ENCODE measurements at regions not wholly inside any gene's neighbourhood (a gene's known extent, or its start where the extent isn't known, plus 50 kb on each side); places are given as distances from the start of the nearest gene placed in this dataset.

- TF ChIP-seq POLR2A (IDR thresholded peaks at IDR 0.05) (no peak), CTCF (IDR thresholded peaks at IDR 0.05) (no peak), EP300 (IDR thresholded peaks at IDR 0.05) (no peak), POLR2AphosphoS5 (IDR thresholded peaks at IDR 0.05) (no peak)
- Histone ChIP-seq H3K27me3 (peaks cover 3 to 71% (median 50%) of the 10 kb centered on the region in 3 donors), H3K4me1 (no peaks in the 10 kb centered on the region), H3K4me3 (no peak overlapping the region), H3K36me3 (no peaks in the 10 kb centered on the region), H3K9me3 (no peaks in the 10 kb centered on the region), H3K27ac (no peak overlapping the region)
- intact Hi-C loops (cut with DNase I): no loop called here
- DNase-seq: no peak
- 60 to 75% methylated on average over 19 of the region's 19 CpGs for WGBS, 2 donors
Observed at GRCh38 chr4:1460967-1461868, 55.0 kb upstream of the NKX1-1 start.

DNA sequence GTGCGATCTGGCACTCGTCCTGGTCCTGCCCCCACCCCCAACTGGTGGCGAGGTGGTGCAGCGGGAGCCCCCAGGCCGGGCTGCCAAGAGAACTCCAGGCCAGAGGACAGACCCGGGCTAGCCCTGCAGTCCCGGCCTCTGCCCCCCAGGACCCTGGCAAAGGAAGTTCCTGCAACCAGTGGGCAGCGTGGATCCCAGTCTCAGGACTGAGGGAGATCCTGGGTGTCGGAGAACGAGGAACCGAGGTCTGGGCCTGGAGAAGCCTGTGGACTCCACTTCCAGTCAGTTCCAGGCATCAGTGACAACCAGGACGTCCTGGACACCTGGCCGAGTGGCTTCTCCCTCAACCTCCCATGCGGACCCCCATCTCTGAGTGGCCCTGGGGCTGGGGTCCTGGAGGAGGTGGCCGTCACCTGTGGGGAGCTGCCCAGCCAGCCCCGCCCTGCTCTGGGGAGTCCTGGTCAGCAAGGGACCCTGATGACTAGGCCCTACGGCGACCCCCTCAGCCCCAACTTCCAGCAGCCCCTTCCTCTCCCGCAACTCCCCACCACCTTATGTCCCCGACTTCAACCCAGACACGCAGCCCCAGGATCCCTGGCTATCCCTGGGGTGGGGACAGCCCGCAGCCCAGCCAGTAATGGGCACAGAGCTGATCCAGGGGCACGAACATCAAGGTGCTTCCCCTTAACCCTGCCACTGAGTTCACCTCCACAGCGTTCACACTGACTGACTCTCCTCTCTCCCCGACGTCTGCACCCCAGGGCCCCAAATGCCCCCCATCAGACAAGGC is 53.7 kb upstream of the NKX1-1 start:
- WGBS, 2 donors: 56 to 61% methylated on average over 26 of the region's 26 CpGs
- intact Hi-C loops (cut with DNase I): no loop called here
- Histone ChIP-seq H3K4me3 (no peak overlapping the region), H3K9me3 (no peaks in the 10 kb centered on the region), H3K27me3 (peaks cover 3 to 58% (median 45%) of the 10 kb centered on the region in 3 donors), H3K36me3 (no peaks in the 10 kb centered on the region), H3K4me1 (no peaks in the 10 kb centered on the region), H3K27ac (no peak overlapping the region)
- no peak for DNase-seq
- no peak for TF ChIP-seq CTCF (IDR thresholded peaks at IDR 0.05)
- TF ChIP-seq EP300 (IDR thresholded peaks at IDR 0.05): no peak
- no peak for TF ChIP-seq POLR2AphosphoS5 (IDR thresholded peaks at IDR 0.05)
- TF ChIP-seq POLR2A (IDR thresholded peaks at IDR 0.05): no peak

DNA sequence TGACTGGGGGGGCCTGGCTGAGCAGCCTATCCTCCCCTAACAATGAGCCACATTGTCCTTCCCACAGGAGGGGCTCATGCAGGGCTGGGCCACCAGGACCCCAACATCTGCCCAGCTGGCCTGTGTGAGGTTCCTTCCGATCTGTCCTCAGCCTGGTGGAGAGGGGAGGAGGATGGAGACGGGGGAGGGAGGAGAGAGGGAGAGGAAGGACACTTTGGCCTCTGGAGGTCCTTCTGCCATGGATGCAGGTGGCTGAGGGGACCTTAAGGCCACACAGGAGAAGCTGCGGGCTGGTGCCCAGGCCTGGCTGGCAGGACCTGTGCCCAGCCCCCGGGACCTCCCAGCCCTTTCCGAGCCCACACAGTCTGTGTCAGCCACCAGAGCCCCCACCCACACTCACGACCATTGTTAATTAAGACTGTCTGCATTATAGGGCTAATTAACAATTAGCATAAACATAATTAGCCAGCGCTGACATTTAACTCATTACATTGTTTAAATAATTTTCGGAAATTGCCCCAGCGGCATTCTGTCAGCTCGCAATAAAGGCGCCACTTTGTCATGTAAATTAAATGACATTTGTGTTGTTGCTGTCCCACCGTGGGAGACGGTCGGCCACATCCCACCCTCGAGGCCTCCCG is 53.0 kb upstream of the NKX1-1 start:
- intact Hi-C loops (cut with DNase I): no loop called here
- Histone ChIP-seq H3K4me3 (no peak overlapping the region), H3K4me1 (no peaks in the 10 kb centered on the region), H3K36me3 (no peaks in the 10 kb centered on the region), H3K9me3 (no peaks in the 10 kb centered on the region), H3K27ac (no peak overlapping the region), H3K27me3 (peaks cover 3 to 52% (median 42%) of the 10 kb centered on the region in 3 donors)
- DNase-seq: no peak
- no peak for TF ChIP-seq POLR2AphosphoS5 (IDR thresholded peaks at IDR 0.05)
- TF ChIP-seq POLR2A (IDR thresholded peaks at IDR 0.05): no peak
- TF ChIP-seq EP300 (IDR thresholded peaks at IDR 0.05): no peak
- TF ChIP-seq CTCF (IDR thresholded peaks at IDR 0.05): no peak
- 31 to 36% methylated on average over 16 of the region's 16 CpGs for WGBS, 2 donors

DNA sequence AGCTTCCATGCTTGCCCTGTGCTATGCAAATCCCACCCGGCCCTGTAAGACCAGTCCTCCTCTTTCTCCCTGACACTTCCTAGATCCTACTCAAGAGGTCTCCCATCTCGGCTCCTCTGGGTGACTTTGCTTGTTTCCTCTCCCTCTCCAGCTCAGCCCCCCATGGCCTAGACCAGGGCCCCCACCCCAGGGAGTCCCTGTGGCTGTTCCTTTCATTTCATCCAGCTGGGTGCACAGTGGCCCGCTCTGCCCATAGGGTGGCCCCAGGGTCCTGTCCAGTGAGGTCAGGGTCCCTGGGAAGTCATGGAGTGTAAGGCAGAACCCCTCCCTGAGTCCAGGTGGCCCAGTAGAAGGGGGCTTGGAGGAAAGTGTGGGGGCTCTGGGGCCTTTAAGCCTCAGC is 52.3 kb upstream of the NKX1-1 start:
- intact Hi-C loops (cut with DNase I): no loop called here
- 58 to 68% methylated on average over 3 of the region's 3 CpGs for WGBS, 2 donors
- Histone ChIP-seq H3K9me3 (no peaks in the 10 kb centered on the region), H3K4me3 (no peak overlapping the region), H3K36me3 (no peaks in the 10 kb centered on the region), H3K4me1 (no peaks in the 10 kb centered on the region), H3K27me3 (peaks cover 3 to 46% (median 36%) of the 10 kb centered on the region in 3 donors), H3K27ac (no peak overlapping the region)
- no peak for DNase-seq
- TF ChIP-seq POLR2A (IDR thresholded peaks at IDR 0.05): no peak
- no peak for TF ChIP-seq EP300 (IDR thresholded peaks at IDR 0.05)
- TF ChIP-seq POLR2AphosphoS5 (IDR thresholded peaks at IDR 0.05): no peak
- TF ChIP-seq CTCF (IDR thresholded peaks at IDR 0.05): no peak

Small RNA genes in the stretch of these regions (small RNA-seq; reads per million reads assigned to genes)
- 0 reads per million in 3 donors for gene AC147067.2
